Loucy (cell line): ENCODE measurements at regions not wholly inside any gene's neighbourhood (a gene's known extent, or its start where the extent isn't known, plus 50 kb on each side); places are given as distances from the start of the nearest gene placed in this dataset.

ENCODE experiments used
- EZH2phosphoT487 ChIP-seq: fragments of 200-600 bp; IDR thresholded peaks from 2 replicates; pipeline ENCODE4 v1.6.1; 2018; ENCODE audit warnings: antibody characterized with exemption, mild to moderate bottlenecking, moderate library complexity, borderline replicate concordance
- TF ChIP-seq, protein P1 (sequence below): fragments of 200-600 bp; sonication (generic); conservative IDR thresholded peaks from 2 replicates; pipeline ENCODE4 v1.5.1; 2014; ENCODE audit warnings: mild to moderate bottlenecking, antibody characterized with exemption, low read length

DNA sequence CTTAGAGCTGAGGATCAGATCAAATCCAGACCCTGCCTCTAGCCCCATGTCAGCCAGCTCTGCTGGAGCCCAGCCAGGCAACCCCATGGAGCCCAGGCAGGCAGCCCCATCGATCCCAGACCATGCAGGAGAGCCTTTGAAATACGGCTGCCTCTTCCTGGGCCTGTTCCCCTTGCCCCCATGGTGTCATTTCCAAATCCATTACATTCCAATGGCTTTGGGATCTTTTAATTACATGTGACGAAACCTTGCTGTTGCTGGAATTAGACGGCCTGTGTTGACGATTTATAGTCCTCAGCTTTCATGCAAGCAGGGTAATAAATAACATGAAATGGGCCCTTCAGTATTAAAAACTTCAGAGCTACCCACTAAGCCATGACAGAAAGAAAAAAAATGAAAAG is 75.8 kb upstream of the SLC14A2 start:
- TF ChIP-seq, protein P1, sequence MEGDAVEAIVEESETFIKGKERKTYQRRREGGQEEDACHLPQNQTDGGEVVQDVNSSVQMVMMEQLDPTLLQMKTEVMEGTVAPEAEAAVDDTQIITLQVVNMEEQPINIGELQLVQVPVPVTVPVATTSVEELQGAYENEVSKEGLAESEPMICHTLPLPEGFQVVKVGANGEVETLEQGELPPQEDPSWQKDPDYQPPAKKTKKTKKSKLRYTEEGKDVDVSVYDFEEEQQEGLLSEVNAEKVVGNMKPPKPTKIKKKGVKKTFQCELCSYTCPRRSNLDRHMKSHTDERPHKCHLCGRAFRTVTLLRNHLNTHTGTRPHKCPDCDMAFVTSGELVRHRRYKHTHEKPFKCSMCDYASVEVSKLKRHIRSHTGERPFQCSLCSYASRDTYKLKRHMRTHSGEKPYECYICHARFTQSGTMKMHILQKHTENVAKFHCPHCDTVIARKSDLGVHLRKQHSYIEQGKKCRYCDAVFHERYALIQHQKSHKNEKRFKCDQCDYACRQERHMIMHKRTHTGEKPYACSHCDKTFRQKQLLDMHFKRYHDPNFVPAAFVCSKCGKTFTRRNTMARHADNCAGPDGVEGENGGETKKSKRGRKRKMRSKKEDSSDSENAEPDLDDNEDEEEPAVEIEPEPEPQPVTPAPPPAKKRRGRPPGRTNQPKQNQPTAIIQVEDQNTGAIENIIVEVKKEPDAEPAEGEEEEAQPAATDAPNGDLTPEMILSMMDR: no peak
- TF ChIP-seq EZH2phosphoT487: no peak
